HCEC 1CT (cell line): ENCODE measurements at regions not wholly inside any gene's neighbourhood (a gene's known extent, or its start where the extent isn't known, plus 50 kb on each side); places are given as distances from the start of the nearest gene placed in this dataset.

Experiments used
- DNase-seq: peaks from one replicate; pipeline ENCODE4 v3.0.0-alpha.2; 2017

DNA sequence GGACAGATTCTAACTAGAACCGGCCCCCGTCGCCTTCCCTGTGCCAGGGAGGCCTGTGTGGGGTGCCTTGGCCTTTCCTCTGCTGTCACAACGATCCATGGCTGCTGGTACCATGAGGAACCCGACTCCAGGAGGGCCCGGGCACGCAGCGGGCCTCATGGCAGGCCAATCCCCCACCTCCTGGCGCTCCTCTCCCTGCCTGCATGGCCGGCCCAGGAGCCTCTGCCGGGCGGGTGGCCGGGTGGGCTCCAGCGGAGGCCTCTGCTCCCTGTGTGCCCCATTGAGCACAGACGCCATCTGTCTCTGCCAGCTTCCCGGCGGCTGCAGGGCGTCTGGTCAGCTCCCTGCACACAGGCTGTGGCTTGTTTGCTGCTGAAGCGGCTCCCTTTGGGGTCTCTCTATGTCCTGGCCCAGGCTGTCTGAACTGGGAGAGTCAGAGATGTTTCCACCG is 86.5 kb downstream of the MYEOV start:
- DNase-seq: no peak

DNA sequence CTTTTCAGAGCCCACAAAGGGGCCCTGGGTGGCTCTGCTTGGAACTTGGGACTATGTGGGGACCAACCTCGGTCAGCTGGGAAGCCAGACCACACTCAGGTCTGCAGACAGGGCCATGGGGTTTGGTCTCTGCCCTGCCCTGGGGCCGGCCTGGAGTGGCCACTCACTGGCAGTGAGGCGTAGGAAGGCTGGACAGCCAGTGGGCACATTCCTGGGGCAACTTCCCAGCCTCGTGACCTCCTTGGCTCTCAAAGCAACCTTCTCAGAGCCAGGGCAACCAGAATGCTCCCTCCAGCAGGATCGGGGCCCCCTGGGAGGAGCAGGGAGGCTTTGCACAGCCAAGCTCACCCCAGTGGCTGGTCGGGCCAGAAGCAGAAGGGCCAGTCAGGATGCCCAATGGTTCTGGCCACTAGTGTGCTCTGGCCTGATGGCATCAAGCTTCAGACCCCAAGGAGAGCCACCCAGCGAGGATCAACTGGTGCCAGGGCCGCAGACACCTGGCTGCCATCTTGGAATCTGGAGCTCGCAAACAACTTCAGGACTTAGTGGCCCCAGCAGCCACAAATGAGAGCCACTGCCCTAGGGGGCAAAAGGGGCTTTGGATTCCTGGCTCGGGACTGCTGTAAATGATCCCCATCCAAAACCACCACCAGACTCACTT is 87.1 kb downstream of the MYEOV start:
- DNase-seq: no peak

DNA sequence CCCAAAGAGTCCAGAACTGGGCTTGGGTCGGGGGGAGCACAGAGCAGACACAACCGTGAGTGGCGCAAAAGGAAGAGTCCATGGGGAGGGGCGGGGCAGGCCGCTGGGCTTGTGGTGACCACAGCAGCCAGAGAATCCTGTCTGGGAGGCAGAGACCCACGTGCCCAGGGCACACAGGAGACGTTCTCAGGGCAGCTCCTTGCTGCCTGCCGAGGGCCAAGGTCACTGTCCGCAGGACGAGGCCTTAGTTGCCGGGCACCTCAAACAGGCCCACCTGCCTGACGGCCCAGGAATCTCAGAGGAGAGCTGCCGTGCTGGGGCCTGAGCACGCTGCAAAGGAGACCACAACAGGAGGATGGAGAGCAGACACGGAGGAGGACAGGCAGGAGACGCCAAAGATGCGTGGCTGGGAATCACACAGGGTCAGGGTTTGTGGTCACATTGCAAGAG is 87.8 kb downstream of the MYEOV start:
- DNase-seq: no peak

DNA sequence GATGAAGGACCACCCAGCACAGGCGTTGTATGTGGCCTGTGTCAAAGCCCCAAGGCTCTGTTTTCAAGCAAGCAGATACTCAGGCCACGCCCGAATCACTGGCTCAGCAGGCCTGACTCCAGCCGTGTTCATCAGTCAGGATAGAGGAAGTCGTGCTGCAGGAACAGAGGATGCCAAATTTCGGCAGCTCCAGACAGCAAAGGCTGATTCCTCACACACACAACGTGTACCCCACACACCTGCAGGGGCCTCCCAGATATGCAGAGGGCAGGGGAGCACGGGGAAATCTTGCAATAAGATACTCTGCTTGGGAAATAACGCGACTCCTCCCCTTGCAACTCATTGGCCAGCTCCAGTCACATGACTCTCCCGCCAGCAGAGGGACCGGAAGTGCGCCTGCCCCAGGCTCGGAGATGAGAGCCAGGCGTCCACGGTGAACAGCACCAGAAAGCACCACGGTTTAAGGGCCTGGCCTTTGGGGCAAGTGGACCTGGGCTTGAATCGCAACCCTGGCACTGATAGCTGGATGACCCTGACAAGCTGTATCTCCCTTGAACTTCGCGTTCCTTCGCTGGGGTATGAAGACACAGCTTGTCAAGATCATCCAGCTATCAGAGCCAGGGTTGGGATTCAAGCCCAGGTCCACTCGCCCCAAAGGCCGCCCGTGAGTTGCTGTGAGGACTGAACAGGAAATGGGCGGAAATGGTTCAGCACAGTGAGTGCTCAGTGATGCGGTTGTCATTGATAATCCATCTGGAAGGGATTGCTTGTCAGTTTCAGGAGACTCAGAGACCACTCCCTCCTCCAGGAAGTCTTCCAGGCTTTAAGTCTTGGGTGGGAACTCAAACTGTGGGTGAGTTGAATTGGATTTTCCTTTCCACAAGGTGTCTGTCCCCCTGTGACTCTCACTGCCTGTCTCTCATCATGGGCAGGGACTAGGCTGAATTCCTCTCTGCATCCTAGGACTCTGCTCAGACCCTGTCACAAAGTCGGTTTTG is 88.5 kb downstream of the MYEOV start:
- no peak for DNase-seq

DNA sequence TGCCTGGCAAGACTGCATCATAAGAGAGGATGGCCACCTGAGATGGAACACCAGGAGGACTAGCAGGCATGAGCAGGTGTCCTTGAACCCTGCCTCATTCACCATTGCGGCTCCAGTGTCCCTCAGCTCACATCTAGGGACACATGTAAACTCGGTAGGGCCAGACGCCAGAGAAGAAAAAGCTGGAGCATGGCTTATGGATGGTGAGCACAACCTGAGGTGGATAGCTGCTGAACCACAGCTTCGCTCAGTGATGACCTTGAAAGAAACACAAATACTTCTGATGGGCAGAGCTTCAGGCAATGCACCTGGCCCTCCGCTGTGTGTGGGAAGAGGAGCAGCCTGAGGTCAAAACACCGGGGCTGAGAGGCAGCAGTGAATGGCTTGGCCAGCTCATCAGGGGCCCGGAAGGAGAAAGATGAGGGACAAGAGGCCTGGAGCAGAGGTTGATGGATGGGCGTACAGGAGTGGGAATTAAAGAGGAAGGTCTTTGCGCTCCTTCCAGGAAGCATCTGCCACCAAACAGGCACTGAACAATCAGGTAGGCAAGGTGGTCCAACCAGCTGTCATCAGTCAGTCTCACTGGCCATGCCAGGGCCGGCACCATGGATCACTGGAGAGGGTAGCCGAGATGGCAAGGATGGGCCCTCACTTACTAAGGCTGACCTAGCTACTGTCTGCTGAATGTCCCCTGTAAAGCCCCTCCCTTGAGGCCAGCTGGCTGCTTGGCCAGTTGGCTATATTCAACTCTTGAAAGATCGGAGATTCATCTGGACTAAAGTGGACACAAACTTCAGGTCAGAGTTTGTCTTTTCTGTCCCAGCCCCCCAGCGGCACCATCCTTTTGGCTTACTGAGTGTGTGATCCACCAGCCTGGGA is 89.7 kb downstream of the MYEOV start:
- DNase-seq: no peak

DNA sequence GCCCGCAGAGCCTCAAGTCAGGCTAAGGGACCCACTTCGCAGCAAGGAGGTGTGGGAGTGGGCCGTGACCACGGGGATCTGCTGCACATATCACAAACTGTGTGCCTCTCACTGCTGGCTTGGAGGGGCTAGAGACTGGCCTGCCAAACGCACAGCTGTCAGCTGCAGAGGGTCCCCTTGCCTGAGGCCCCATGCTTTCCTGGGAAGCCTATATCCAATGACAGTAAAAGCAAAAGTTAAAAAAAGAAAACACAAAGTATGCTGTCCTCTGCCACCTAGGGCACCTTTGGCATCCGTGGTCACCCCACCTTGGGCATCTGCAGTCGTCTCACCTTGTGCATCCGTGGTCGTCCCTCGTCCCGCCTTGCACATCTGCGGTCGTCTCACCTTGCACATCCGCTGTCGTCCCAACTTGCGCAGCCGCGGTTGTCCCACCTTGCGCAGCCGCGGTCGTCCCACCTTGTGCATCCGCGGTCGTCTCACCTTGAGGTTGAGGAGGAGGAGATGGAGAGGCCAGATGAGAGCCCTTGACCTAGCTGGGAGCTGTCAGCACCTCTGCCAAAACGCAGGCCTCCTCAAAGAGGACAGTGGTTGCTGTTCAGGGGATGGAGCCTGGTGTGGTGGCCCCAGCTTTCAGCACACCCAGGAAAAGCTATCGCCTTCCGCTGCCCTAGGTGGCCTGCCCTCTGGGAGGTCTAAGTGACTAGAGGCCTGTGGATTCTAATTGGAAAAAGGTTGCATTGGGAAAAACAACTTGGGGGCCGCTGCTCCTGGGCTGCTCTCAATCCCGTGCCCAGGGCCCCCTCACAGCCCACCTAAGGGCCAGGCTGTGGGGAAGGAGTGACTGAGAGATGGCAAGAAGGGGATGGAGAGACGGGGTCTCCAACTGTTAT is 90.5 kb downstream of the MYEOV start:
- DNase-seq: no peak

DNA sequence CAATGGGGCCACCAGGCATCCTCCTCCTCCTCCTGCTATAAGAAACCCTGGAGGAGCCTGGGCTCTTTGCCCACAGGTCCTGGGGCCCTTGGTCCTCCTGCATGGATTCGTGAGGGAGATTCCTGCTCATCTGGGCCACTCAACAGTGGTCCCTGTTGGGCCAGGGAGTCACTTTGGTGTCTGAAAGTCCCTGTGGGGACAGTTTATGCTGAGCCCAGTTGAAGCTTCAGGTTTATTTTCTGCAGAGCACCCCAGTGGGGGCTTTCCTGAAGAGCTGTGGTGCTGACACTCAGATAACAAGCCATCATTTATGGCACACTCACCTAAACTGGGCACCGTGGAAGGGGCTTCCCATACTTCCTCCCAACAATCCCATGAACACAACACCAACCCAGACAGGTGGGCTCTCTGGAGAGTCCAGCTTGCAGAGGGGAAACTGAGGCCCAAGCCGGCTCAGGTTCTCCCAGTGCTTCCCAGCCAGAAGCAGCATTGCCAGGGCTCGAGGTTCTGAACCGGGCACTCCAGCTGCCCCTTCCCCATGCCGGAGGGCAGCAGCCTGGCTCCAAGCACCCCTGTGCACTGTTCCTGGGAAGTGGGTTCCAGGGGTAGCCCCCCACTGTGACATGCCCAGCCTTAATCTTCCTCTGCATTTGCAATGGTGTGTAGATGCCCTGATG is 91.3 kb downstream of the MYEOV start:
- no peak for DNase-seq

DNA sequence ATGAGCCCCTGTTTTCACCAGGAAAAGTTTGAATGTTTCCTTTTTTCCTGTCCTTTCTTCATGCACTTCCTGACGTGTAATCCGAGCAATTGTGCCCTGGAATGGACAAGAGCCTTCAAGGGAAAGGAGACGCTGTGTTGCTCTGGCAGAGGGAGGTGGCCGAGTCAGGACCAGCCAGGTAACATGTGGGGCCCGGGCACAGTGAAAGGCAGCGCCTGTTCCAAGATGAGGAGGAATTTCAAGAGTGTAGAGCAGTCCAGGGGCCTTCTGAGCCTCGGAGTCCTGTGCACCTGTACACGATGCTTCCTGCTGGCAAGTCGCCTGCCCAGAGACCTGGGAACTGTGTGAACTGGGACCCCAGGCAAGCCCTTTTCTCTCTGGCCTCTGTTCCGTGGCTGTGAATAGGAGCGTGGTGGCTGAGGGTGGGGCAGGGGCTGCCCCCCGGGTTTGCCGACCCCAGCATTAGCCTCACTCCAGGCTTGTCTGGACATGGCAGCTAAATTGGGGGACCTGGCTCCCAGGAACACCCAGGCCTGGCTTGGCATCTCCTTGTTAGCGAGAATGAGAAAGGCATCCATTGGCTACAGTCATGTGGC is 92.0 kb downstream of the MYEOV start:
- DNase-seq: no peak

DNA sequence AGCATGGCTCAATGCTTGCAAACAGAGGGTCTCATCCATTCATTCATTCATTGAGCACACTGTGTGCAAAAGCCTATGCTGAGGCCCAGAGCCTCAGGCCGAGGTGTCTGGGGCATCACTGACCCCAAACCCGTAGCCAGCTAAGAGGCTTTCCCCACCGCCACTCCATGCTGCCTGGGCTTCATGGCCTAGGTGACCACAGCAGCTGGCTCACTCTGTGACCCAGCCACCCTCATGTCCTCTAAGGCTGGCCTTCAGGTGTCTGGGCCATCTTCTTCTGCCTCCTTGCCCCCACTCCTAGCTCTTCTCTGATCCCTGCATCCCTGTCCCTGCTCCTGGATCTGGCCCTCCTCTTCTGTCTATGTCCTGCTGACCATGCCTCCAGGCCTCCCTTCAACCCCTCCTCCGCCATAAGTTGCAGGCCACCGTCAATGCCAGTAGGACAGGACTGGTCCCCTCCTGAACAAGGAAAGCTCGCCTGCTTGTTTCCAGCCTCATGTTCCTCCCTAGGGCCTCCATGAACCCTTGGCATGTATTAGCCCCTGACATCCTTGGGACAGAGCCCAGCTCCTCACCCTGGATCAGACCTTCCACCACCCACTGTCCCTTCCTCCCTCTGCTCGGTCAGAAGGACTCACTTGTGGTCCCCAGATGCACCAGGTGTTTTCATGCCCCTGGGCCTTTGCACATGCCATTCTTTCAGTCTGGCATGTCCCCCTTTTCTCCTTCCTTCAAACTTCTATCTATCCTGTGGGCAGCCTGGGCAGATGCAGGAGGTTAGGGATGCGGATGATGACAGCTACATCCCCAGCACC is 92.8 kb downstream of the MYEOV start:
- no peak for DNase-seq

DNA sequence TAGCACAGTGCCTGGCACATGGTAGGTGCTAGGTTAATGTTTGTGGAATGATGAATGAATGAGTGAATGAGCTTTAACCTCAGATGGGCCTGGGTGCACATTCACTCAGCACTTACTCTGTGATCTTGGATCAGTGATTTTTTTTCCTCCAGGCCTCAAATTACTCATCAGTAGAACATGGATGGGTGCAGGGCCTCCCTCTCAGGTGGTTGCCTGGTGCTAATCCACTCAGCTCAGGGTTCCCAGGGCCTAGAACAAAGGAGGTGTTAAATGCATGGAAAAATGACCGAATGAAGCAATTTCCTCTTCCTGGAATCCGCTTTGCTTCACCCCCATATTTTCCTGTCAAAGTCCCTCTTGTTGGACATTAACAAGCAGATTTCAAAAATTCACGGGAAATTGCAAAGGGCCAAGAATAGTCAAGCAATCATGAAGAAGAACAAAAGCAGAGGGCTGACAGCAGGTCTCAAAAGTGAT is 93.5 kb downstream of the MYEOV start:
- DNase-seq: no peak

DNA sequence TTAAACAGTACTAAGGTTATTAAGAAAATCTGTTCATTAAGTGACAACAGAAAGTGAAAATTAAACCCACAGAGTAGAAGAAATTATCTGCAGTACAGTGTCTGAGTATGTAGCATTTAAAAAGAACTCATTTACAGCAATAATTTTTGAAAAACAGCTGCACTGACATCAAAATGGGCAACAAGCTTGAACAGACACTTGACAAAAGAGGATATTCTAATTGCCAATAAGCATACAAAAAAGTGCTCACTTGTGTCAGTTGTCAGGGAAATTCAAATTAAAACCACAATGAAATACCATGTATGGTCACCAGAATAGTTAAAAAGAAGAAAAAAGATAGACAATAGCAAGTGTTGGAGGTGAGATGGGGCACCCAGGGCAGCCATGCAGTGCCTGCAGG is 93.3 kb upstream of the LINC01488 start:
- no peak for DNase-seq

DNA sequence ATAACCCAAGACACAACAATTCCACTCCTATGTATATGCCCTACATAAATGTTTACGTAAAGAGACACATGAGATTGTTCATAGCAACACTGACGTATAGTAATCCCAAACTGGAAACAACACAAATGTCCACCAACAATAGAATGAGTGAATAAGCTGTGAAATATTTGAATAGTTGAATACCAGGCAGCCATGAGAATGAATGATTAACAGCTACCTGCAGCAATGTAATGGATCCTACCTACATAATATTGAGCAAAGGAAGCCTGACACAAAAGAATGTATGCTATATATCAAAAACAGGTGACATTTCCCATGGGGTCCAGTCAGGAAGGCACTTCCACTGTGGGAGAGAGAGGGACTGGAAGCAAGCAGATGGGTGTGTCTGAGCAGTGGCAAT is 92.8 kb upstream of the LINC01488 start:
- no peak for DNase-seq

DNA sequence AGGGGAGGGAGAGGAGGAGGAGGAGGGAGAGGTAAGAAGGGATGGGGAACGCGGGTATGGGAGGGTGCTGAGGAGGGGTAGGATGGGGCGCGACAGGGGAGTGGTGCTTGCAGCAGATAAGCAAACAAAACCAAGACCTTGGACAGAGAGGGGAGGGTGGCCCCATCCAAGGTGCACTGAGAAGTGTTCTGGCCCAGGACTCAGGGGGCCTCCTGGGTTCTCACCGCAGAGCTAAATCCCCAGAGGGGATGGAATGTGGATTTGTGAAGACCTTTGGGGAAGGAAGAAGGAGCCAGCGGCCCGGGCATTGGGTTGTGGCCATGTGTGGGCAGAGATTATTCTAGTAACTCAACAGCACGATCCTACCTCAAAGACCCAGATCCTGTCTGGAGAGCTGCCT is 90.9 kb upstream of the LINC01488 start:
- DNase-seq: no peak

DNA sequence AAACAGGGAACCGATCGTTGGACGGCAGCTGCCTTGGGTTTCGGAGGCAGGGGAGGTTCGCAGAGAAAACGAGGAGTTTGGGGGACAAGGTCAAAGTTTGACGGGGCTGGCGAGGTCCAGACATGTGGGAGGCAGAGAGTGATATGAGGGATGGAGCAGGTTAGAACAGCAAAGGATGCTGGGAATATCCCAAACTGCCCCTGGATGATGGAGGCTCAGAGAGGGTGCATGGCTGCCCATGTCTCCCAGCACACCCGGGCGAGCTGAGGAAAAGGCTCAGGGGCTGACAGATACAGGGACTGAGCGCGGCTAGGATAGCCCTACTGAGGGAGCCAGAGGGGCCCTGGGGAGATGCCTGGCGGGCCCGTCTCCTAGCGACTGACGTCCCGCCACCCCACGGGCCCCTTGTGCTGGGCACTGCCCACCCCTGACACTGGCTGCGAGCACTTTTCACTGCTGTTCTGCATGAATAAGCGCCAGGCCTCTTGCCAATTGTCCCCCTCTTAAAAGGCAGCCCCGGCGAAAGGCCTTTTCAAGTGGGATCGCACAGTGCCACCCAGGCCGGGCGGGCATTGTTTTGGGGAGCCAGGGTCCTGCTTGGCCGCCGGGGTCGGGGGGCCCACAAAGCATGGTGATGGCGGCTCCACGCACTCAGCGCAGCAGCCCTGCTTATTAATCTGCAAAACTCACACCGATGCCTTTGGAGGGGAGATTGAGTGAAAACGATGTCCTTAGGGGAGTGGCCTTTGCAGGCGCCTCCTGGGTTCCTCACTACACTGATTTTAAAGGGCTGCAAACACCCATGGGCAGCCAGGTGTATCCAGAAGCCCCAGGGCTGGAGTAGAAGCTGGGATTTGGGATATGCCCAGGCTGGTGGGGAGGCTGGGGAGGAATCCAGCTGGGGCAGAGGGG is 90.0 kb upstream of the LINC01488 start:
- DNase-seq: no peak

DNA sequence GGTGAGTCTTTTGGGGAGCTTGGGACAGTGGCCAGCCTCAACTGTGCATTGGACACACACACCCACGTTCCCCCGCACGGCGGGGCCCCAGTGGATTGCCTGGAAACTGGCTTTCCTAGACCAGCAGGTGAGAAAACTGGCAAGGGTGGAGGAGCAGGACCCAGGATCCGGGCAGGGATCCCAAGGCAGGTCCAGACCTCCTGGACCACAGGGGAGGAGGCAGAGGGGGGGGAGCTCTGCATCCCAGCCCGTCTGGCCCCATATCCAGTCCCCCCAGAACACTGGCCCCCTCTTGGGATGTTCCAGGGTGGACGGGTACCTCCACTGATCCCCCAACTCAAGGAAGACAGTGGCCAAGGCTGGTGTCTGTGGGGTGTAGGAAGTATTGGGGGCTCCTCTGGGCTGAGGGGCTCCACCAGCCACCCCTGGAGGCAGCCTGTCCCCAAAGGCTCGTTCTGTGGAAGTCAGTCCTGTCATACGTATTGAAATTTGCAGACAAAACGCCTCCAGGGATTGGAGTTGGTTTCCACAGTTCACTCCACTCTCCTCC is 89.3 kb upstream of the LINC01488 start:
- DNase-seq: no peak

DNA sequence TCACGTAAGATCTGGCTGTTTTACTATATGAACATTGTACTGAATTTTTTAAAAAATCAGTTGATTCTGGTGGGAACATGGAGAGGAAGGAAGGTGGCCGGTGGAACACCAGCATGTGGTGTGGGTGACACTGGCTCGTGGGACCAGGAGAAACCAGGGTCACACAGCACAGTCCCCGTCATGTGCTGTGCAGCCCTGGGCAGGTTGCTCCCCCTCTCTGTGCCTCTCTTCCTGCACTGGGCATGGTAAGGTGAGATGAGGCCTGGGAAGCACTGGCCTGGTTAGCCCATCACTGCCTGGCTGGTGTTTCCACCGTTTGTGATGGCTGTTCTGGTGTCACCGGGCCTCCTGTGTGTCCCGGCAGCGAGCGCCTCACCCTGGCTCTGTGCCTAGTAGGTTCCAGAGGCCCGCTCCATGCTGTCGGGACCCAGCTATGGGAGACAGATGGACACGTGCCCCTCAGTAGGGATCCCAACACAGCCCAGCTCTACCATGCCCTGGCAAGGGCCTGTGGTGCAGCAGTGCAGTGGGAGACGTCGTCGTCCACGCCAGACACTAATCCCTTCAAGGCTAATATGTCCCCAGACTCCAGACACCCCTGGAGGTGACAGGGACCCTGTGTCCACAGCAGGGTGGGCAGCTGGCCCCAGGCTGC is 88.2 kb upstream of the LINC01488 start:
- DNase-seq: no peak

DNA sequence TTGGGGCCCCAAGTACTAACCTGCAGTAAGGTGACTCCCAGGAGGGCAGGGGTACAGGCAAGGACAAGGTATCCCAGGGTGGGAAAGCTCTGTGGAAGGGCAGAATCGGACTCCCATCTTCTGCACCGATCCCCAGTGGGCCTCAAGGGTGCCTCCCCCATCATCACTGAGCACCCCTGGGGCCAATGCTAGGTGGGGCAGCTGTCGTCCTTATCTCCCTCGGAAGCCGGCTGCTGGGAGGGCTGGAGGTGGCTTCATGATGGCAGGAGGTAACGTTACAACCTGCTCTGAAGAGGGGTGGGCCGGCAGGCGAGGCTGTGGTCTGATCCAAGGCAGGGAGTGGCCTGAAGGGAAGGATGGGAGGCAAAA is 87.6 kb upstream of the LINC01488 start:
- no peak for DNase-seq
